CD4-positive, alpha-beta T cell treated with Interleukin-6 at 100 ng/mL for 8 hours (primary cell): ENCODE measurements at regions not wholly inside any gene's neighbourhood (a gene's known extent, or its start where the extent isn't known, plus 50 kb on each side); places are given as distances from the start of the nearest gene placed in this dataset.

Experiments used
- DNase-seq: peaks from one replicate; pipeline ENCODE4 v3.0.0-alpha.2; 2020; ENCODE audit warnings: mixed read lengths, low spot score

DNA sequence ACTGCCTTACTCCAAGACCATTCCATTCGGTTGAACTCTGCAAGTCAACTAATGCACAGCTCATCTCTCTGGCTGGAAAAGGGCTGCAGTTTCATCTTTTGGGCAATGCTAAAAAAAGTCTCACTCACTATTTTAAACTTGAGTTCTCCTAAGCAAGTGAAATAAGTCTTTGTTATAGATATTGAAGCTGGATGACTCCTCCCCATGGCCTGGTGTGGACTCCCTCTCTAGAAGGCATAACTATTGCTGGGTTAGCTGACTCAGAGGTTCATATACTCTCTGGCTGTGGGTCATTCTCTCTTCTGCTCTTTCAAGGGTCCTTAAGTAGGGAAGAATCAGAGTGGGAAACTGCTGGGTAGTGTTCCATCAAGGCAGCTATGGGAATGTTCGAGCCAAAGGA, 88.0 kb downstream of the XCL2 start:
- no peak for DNase-seq

DNA sequence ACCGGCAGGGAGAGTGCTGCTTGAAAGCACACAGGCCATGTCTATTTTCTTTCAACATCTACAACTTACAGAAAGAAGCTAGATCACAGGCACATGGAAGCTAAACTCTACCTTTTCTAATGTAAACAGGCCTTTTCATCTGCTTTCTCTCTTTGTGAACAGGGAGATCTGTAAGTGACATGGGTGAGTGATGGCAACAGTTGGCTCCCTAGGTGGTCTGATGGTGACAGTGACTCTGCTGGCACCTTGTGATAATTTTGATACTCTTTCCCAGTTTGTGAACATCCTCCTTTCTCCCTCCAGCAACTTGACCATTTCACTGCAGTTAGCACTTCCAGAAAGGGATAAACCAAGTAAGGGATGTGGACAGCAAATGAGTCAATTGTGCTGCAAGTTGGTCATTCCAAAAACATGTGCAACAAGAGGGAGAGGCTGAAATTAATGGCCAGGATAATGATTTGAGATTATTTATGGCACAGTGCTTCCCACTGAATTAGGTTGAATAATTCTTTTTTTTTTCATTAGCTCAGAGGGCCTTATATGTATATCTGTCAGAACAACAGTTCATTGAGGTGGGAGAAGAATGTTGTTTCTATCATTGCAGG, 89.5 kb downstream of the XCL2 start:
- no peak for DNase-seq

DNA sequence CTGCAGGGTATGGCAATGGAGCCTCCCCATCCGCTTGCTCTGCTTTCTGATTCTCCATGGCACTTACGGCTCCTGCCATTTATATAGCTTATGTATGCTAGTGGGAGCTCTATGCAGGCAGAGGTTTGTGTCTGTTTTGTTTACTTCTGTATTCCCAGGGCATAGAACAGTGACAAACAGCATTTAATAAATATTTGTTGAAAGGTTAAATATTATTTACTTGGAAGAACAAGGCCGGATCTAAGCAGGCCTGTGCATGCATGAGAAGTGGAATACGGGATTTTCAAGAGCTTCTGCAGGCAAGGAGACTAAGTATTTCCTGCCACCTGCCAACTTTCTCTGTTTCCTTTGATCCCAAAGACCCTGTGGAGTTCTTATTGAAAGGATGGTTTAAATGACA, 90.7 kb downstream of the XCL2 start:
- DNase-seq, result no peak

DNA sequence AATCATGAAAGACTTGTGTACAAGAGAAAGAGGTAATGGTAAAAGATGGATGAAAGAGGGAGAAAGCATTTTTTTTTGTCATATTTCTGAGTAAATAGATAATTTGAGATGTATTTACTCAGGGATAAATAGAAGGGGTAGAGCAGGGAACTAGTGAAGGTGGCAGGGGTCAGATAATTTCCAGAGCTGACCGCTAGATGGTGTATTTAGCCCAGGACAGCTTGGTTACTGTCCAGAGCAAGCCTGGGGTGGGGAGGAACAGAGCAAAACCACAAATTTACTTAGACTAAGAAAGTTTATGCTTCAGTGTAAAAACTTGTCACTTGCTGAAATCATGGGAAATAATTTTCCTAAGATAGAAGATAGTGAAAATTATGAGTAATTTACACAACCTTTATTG, 91.5 kb downstream of the XCL2 start:
- no peak for DNase-seq

DNA sequence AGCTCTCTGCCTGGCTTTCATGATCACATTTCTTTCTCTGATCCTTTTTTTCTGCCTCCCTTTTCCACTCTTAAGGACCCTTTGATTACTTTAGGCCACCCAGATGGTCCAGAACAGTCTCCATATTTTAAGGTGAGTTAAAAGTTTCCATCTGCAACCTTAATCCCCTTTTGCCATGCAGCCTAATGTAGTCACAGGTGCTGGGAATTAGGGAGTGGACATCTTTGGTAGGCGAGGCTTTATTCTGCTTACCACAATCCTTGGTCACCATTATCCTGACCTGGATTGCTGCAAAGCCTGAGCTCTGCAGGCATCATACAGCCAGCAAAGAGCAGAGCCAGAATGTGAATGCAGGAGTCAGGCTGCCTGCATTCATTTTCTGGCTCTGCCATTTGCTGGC, 95.9 kb downstream of the XCL2 start:
- DNase-seq, result no peak

DNA sequence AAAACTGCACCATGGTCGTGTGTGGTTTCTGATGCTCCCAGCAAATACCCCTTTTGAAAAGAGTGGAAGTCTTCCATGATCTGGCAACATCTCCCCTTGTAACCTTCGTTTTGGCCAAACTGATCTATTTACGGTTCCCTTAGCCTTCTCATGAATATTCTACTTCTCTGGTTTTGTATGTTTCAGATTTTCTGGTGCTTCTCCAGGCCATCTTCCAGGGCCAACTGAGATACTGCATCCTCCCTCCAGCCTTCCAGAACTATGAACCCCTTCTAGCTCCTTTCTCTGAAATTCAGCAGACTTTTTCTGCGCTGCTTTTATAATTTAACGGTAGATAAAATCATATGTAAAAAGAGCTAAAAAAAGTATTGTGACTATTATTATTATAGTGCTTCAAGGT, 97.7 kb downstream of the XCL2 start:
- DNase-seq, result no peak

DNA sequence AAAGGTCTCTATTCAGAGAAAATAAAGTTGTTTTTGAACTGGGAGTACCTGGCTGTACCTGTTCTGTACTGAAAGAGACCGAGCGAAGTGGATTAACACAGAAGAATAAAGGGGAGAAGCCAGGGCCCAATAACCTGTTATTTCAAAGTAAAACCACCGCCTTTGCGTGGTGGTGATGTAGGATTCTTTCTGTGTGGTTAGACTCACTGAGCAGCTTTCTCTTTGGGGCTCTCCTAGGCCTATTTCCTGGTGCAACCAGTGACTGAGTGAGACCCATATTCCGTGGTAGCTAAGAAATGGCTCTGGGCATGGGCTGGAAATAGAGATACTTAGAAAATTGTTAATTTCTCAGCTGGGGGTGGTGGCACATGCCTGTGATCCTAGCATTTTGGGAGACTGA, 99.9 kb downstream of the XCL2 start:
- peak; percentile 38 for DNase-seq

DNA sequence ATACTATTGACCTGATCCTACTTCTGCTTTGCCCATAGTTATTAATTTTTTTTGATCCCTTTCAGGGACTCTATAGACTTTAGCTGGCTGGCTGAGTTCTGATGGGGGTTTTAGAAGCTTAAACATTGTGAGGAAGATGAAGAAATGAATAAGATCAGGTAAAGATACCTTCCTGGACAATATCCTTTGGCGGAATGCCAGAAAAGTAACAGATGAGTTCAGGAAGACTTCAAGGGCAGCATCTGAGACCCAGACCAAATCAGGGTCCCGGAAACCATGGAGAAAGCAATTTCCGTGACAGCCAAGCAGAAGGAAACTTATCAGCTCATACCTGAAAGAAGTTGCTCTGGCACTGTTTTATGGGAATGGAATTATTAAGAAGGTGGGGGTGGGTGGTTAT, 100.4 kb downstream of the XCL2 start:
- DNase-seq, result no peak

DNA sequence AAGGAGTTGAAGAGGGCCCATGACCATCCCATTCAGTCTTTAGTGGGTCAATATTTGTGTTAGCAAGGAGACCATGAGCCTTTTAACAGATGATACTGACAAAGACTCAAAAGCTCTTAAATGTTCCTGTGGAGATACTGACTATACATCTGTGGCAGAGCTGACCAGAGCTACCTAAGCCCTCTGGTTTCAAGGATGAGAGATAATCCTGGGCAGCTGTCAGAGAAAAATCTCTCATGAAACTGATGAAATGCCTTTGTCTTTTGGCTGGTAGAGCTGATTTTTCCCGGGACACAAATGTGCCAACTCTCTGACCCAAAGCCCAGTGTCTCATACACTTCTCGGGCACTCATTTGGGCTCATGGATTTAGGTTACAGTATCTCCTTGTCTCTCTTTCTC, 100.9 kb downstream of the XCL2 start:
- no peak for DNase-seq

DNA sequence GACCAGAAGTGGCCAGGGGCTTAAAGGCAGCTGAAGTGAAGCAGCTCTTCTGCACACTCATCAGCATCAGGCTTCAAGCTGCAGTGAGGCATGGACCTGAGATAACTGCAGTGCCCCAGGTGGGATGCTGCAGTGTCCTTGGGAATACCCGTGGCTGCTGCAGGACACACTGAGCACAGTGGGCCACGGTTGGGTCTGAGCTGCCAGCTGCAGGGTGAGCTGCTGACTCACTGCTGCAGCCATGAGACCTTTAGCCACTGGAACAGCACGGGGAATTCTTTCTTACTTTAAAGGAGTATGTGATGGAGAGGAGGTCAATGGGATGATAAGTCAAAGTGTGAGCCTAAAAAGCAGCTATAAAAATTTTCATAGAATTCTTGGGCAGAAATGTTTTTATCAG, 102.1 kb downstream of the XCL2 start:
- DNase-seq, result no peak

DNA sequence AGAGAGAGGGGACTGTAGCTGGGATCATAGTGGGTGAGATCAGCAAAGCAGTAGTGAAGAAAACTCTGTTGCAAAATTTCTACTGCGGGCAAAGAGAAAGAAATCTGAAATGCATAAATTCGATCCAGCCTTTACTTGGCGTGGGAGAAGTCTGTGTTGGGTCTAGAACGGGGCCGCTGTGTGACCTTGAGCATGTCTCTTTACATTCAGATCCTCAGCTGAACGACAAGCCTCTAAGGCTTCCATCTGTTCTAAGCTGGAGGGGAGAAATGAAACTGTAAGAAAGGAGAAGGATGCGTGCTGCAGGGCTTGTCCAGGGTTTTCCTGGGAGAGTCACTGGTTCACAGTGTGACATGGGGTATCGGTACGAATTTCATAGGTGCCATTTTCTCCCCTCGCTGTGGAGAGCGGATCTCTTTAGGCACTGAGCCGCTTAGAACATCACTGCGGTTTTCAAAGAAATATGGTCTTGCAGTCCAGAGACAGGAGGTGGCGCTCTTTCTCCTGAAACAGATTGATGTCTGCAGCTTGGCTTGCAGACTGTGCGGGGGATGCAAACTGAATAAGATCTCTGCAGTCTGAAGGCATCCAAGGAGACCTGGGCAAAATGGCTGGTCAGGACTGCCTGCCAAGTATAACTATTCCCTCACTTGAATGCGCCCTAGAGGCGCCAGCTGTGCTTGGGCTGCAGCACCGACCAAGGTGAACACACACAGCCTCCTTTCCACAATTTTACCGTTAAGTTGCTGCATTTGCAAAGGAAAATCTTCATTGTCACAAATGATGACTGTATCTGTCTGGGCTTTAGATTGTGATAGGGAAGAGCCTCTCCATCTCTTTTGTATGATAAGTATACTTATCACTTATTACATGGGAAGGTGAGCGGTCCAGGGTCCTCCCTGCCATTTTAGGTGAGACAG, 104.1 kb downstream of the XCL2 start:
- peak; percentile 86 for DNase-seq

DNA sequence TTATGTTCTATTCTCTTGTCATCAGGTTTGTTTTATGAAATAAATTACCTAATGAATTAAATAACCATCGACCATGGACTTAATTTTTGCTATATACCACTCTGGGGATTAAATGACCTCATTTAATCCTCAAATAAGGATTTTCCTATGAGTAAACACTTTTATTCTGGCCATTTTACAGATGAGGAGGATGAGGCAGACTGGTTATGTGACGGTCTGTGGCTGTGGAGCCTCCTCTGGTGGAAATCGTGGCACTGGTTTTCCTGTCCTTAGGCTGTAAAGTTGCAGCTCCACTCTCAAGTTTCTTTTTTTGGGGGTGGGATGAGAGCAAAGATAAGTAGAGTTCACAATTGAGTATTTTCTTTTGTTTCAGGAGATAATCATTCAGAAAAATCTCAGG, 105.2 kb downstream of the XCL2 start:
- no peak for DNase-seq

DNA sequence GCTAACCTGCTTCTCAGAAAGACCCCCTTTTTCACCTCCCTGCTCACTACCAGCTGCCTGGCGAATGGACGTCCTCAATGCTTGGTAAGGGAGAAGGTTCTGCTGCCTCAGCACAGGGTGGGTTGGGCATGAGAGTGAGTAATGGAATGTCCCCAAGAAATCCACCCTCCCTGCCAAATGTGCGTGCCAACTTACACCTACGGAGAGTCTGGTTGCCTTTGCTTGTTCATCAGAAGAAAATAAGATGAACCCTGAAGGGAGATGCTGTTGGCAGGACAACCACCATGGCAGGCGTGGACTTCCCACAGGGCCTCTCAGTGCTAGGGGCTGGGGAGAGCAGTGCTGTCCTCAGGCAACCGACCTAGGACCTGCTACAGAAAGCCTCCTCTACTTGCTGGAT, 106.0 kb downstream of the XCL2 start:
- DNase-seq, result no peak

DNA sequence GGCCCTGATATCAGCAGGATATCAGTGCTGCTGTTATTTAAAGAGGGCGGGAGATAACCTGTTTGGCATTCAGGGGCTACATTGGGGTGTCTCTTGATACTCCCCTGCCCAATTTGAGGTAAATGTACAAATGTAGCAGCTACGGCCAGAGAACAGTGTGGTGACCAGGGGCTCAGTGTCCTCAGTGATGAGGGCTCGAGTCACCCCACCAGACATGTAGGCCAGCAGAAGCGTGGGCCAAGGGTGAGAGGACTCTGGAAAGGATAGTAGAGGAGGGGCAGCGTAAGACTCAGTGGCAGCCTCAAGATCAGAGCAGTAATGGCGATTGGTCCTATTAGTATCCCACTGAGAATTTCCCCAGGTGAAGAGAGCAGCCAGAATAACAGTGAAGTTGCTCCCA, 108.4 kb downstream of the XCL2 start:
- no peak for DNase-seq

DNA sequence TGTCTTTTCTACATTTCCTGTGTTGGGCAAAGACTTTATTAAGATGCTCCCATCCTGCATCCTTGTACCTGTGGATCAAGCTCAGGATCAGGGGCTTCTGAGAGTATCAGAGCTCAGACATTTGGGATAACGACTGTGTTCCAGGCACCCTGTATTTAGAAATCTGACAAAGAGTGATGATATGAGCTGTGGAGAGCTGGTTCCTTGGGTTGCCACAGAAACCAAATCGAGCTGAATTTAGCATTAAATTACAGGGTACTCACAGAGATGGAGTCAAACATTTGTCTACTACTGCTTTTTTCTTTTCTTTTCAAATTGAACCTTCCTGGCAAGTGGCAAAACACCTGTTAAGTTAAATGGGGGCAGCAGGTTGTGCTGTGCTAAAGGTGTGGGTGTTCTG, 110.6 kb downstream of the XCL2 start:
- no peak for DNase-seq

DNA sequence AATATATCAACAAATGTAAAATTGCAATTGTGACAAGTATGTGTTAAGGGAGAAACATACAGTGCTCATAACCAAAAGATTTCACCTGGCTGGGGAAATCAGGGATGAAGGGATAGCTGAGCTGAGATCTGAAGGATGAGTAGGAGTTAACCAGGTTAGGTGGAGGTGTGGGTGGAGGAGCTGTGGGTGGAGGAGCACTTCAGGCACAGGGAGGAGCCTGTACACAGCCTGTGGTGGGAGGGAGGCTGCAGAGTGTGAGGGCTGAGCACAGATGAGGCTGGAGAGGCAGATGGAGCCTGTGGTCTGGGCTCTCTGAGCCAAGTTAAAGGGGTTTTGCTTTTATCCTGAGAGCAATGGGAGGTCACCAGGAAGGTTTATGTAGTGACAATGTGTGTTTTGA, 111.9 kb downstream of the XCL2 start:
- DNase-seq, result no peak

DNA sequence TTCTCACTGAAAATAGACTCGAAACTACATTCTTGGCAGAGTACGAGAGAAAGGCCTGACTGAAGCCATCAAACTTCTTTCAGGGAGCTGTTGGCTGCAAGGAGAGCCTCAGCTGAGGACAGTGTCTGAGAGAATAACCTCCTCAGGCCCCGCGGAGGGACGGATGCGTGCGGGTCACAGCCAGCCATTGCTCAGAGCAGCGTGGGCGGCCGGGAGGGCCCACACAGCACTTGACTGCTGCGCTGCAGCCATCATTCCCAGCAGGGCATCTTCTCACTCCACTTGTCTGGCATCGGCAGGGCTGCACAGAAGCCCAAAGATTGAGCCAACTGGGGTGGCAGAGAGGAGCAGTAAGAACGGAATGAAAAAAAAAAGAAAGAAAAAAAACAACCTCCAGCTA, 113.5 kb downstream of the XCL2 start:
- no peak for DNase-seq

DNA sequence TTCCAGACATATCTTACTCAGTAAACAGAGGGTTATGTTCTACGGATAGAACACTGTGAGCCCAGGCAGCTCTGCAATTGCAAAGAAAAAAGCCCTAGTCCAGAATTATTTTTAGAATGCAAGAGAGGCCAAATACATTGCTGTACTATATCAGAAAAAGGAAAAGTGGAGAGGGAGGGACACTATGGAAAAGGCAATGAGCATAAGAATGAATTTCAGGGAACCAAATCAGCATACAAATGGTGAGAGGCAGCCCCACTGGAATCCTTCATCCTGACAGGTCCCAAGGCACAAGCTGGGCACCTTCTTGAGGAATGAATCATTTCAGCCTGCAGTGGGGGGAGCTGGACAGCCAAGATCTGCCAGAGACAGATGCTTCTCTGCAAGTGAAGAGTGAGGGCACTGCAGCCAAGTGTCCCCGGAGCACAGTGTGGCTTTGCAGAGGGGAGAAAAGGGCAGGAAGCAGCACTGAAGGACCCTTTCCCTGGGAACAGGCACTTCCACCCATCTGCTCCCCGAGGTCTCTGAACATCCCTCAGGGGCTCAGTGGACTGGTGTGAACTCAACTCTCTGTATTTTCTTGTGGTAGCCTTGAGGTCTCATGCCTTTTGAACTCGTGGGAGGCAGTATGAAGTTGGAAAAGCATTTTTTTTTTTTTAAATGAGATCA, 115.6 kb downstream of the XCL2 start:
- DNase-seq, result no peak

DNA sequence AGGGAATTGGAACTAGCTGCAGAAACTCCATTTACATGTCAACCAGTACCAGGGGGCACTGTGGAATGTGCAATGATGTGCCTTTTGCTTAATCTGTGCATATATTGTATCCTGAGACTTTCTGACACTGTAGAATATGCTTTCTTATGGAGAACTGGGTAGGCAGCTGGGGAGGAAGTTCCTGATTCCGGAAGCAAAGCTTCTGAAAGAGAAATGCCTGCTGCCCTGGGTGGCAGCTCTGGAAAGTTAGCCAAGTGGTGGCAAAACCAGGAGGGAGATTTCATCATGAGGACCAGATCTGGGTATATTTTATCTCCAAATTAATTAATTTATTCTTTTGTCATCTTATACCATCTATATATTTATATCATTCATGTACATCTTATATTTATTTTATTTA, 116.7 kb downstream of the XCL2 start:
- no peak for DNase-seq

DNA sequence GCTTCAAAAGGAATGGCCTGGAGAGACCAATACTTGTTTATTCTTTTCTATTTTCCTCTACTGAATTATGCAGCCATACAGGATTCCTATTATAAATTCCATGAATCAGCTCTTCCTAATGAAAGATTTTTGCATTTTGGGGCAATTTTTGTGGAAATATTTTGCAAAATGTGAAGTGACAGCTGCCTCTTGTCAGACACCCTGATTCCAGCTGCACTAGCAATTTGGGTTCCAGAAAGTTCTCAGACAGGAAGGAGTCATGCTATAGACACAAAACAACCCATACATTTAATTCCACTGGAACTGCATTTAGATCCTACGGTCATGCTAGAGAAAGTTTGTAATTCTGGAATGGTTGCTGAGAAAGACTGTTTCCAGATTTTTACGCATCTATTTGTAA, 119.5 kb downstream of the XCL2 start:
- no peak for DNase-seq

DNA sequence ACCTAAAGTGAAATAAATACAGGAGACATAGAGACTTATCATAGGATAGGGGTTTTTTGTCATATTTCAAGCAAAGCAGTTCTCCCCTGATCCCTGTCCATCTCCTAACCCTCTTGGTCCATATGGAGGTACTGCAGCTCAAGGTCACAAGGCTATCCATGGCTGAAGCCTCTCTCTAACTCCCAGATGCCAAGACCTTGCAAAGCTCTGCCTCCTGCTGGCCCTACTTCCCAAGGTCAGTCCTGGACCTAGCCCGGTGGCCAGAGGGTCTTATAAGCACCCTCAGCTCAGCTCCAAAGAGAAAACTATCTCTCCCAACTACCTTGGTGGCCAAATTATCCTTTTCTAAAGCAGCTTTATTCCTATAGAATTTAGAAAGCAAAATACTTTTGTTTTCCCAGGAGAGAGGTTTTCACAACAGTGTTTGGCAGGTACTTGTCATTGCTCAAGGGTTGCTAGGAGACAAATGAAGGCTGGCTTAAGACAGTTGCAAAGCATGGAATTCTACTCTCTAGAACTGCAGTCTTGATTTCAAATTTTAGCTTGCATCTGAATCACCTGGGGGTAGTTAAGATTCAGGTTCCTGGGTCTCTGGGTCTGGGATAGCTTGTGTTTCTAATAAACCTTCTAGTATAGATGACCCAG, 121.5 kb downstream of the XCL2 start:
- no peak for DNase-seq

DNA sequence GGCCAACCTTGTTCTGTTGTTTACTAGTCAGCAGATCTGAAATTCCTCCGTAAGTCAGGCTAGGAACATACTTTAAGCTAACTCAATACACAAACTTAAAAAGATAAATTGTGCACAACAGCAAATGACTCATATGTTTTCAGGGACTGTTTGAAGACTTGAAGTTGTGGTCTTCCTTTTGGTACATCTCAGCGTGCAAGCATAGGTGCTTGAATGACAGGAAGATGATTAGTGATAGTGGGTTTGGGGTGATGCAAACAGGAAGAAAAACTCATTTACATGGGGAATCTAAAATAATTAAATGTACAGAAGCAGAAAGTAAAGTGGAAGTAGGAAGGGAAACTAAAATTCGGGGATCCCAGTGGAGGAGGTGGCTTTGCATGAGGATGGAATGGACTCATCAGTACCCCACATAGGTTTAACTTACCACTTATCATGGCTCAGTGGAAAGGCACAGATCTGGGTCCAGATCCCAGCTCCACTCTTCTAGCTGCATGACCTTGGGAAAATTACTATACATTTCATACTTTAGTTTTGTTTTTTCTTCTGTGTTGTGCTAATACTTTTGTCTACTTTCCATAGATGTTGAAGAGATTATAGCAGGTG, 122.3 kb downstream of the XCL2 start:
- DNase-seq, result peak; percentile 71
